ENCODE measurements at regions not wholly inside any gene's neighbourhood (a gene's known extent, or its start where the extent isn't known, plus 50 kb on each side); places are given as distances from the start of the nearest gene placed in this dataset.
"Not testable (repeated sequence)": the region's sequence is repeated elsewhere in the genome, so short reads cannot be mapped to it uniquely, and the experiment has no call there.

- DNase-seq (ENCODE audit: low read depth): no peak
These were observed 438.8 kb downstream of the EFNB2 start for GRCh38 chr13:106096661-106097092.

GRCh38 chr13:106095919-106096318 is 439.5 kb downstream of the EFNB2 start:
- DNase-seq (ENCODE audit: low read depth): no peak

- DNase-seq (ENCODE audit: low read depth): no peak
These were observed 440.1 kb downstream of the EFNB2 start for GRCh38 chr13:106095406-106095805.

- no peak for DNase-seq (ENCODE audit: low read depth)
These were observed 445.5 kb downstream of the EFNB2 start for GRCh38 chr13:106090001-106090400.

- no peak for DNase-seq (ENCODE audit: low read depth)
These were observed 446.0 kb downstream of the EFNB2 start for GRCh38 chr13:106089261-106089980.

- no peak for DNase-seq (ENCODE audit: low read depth)
These were observed 447.4 kb downstream of the EFNB2 start for GRCh38 chr13:106088085-106088484.

- DNase-seq (ENCODE audit: low read depth): no peak
These were observed 448.3 kb downstream of the EFNB2 start for GRCh38 chr13:106087201-106087600.

- no peak for DNase-seq (ENCODE audit: low read depth)
These were observed 451.7 kb downstream of the EFNB2 start for GRCh38 chr13:106083620-106084350.

GRCh38 chr13:106081221-106081620 is 454.2 kb downstream of the EFNB2 start:
- not testable (repeated sequence) for DNase-seq (ENCODE audit: low read depth)

GRCh38 chr13:106078191-106078590 is 457.3 kb downstream of the EFNB2 start:
- DNase-seq (ENCODE audit: low read depth): no peak

- no peak for DNase-seq (ENCODE audit: low read depth)
These were observed 458.4 kb downstream of the EFNB2 start for GRCh38 chr13:106077017-106077416.

- DNase-seq (ENCODE audit: low read depth): no peak
These were observed 463.4 kb downstream of the EFNB2 start for GRCh38 chr13:106072014-106072413.

- no peak for DNase-seq (ENCODE audit: low read depth)
These were observed 471.7 kb downstream of the EFNB2 start for GRCh38 chr13:106063591-106064313.

- no peak for DNase-seq (ENCODE audit: low read depth)
These were observed 473.7 kb downstream of the EFNB2 start for GRCh38 chr13:106061781-106062180.

- no peak for DNase-seq (ENCODE audit: low read depth)
These were observed 478.6 kb downstream of the EFNB2 start for GRCh38 chr13:106056851-106057250.

GRCh38 chr13:106052200-106052767 is 483.2 kb downstream of the EFNB2 start:
- DNase-seq (ENCODE audit: low read depth): no peak

- no peak for DNase-seq (ENCODE audit: low read depth)
These were observed 486.3 kb downstream of the EFNB2 start for GRCh38 chr13:106049171-106049570.

- no peak for DNase-seq (ENCODE audit: low read depth)
These were observed 487.1 kb downstream of the EFNB2 start for GRCh38 chr13:106048386-106048785.

GRCh38 chr13:106047859-106048258 is 487.6 kb downstream of the EFNB2 start:
- DNase-seq (ENCODE audit: low read depth): no peak

- DNase-seq (ENCODE audit: low read depth): no peak
These were observed 492.4 kb downstream of the EFNB2 start for GRCh38 chr13:106042996-106043581.

- no peak for DNase-seq (ENCODE audit: low read depth)
These were observed 494.0 kb downstream of the EFNB2 start for GRCh38 chr13:106041445-106041844.

- DNase-seq (ENCODE audit: low read depth): no peak
These were observed 496.7 kb downstream of the EFNB2 start for GRCh38 chr13:106038752-106039151.
